ENCODE measurements at regions not wholly inside any gene's neighbourhood (a gene's known extent, or its start where the extent isn't known, plus 50 kb on each side); places are given as distances from the start of the nearest gene placed in this dataset.

DNA sequence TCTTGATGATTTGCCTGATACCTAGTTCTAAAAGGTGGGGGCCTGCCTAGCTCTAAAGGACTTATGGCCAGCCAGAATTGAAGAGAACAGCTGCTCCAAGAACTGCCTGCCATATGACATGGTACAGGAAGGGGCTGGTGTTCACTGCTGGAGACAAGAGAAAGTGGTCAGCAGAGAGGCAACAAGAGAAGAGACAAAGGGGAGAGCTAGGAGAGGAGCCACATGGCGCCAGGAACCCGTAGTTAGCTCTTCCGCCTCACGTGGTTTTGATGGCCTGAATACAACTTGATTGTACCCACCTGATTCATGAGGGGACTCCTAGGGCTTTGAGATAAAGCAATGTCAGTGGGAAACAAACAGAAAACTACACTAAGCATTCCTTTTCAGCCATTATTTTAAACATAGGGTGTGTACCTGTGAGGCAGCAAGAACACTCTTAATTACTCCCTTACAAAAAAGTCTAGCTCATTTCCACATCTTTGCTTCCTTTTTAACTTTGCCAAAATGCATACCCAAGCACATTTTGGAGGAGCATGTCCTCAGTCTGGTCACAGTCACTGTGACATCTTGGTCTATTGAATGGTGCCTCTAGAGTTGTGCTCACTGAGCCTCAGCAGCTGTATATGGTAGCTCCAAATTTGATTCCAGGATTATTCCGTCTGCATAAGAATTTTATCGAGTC lies 71.6 kb downstream of the CCDC71L start:
- TF ChIP-seq, protein P1, sequence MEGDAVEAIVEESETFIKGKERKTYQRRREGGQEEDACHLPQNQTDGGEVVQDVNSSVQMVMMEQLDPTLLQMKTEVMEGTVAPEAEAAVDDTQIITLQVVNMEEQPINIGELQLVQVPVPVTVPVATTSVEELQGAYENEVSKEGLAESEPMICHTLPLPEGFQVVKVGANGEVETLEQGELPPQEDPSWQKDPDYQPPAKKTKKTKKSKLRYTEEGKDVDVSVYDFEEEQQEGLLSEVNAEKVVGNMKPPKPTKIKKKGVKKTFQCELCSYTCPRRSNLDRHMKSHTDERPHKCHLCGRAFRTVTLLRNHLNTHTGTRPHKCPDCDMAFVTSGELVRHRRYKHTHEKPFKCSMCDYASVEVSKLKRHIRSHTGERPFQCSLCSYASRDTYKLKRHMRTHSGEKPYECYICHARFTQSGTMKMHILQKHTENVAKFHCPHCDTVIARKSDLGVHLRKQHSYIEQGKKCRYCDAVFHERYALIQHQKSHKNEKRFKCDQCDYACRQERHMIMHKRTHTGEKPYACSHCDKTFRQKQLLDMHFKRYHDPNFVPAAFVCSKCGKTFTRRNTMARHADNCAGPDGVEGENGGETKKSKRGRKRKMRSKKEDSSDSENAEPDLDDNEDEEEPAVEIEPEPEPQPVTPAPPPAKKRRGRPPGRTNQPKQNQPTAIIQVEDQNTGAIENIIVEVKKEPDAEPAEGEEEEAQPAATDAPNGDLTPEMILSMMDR (IDR thresholded peaks at IDR 0.05) = no peak
- TF ChIP-seq POLR2A (IDR thresholded peaks at IDR 0.05) = no peak
- no peak for DNase-seq (ENCODE audit: low spot score in 2 of 2)
- WGBS, 2 donors = 89 to 91% methylated on average over 6 of the region's 6 CpGs
- intact Hi-C loops (cut with DNase I; ENCODE audit: low total_unique reads) = no loop called here
- H3K4me3 ChIP-seq (ENCODE audit: low read depth, poor library complexity, severe bottlenecking) = no peak overlapping the region

DNA sequence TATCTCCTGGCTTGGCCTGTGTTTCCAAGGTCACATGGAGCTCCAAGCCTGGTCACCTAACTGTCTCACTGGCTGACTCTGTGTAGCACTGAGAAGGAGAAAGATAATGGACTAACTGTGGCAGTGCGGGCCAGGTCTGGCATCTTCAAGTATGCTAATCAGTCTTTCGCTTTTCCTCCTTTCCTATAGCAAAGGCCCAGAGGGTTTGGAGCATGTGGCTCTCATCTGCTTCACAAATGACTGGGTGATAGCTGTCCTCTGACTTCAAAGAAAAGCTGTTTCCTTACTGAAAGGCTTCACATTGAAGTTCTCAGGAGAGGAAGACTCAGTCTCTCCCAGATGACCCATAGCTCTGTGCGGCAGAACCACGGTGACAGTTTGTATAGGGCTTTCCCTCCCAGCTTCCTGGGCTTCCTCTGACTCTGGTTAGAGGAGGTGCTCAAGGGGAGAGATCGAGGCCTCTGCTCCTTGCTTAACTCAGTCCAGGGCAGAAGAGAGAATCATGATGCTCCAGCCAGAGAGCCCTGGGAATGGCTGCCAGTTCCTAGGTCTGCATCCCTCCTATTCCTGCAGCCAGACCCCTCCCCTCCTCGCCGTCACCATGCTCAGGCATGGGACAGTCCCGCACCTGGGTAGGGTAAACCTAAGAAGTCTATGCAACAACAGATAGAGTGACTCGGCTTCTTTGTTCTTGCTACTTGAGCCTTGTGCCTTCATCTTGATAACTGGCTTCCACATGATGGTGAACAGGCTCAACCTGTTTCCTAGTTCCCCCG lies 72.3 kb downstream of the CCDC71L start:
- WGBS, 2 donors = 75 to 85% methylated on average over 10 of the region's 10 CpGs
- intact Hi-C loops (cut with DNase I; ENCODE audit: low total_unique reads) = no loop called here
- H3K4me3 ChIP-seq (ENCODE audit: low read depth, poor library complexity, severe bottlenecking) = no peak overlapping the region
- TF ChIP-seq POLR2A (IDR thresholded peaks at IDR 0.05) = no peak
- TF ChIP-seq, protein P1 (IDR thresholded peaks at IDR 0.05) = no peak
- no peak for DNase-seq (ENCODE audit: low spot score in 2 of 2)

DNA sequence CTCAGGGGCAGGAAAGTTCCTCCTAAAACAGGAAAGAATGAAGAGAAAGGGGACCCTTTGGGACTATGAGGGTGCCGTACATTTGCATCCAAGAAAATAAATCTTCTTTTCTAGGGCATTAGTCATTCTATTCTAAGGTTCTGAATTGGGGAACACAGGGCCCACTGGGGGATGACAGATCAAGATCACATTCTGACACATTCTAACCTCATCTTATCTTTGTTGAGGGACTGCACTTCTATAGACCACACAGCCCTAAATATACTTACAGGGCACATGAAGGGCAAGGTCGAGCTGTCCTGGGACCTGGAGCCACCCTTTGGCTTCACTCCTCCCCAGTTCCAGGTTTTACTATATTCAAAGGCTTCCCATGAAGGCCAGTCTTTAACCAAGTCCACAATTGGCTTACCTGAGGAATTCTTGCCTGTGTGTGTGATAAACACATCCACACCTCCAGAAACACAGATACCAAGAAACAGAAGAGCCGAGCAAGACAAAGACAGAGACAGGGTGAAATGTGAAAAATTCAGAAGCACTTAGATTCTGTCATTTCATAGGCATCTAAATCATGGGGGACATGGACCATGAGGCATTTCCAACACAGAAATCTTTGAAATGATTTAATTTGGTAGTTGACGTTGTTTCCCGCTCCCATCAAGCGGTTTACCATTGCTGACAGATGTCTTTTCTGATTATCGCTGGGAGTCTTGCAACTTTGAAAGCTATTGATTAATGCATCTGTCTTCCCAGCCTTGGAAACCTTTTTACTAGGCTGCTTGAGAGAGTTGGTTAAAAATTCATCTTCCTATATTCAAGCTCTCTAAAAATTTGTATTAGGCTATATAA lies 75.8 kb downstream of the CCDC71L start:
- WGBS, 2 donors = 91 to 92% methylated on average over 7 of the region's 7 CpGs
- TF ChIP-seq, protein P1 (IDR thresholded peaks at IDR 0.05) = no peak
- TF ChIP-seq POLR2A (IDR thresholded peaks at IDR 0.05) = no peak
- DNase-seq (ENCODE audit: low spot score in 2 of 2) = no peak
- intact Hi-C loops (cut with DNase I; ENCODE audit: low total_unique reads) = no loop called here
- H3K4me3 ChIP-seq (ENCODE audit: low read depth, poor library complexity, severe bottlenecking) = no peak overlapping the region

DNA sequence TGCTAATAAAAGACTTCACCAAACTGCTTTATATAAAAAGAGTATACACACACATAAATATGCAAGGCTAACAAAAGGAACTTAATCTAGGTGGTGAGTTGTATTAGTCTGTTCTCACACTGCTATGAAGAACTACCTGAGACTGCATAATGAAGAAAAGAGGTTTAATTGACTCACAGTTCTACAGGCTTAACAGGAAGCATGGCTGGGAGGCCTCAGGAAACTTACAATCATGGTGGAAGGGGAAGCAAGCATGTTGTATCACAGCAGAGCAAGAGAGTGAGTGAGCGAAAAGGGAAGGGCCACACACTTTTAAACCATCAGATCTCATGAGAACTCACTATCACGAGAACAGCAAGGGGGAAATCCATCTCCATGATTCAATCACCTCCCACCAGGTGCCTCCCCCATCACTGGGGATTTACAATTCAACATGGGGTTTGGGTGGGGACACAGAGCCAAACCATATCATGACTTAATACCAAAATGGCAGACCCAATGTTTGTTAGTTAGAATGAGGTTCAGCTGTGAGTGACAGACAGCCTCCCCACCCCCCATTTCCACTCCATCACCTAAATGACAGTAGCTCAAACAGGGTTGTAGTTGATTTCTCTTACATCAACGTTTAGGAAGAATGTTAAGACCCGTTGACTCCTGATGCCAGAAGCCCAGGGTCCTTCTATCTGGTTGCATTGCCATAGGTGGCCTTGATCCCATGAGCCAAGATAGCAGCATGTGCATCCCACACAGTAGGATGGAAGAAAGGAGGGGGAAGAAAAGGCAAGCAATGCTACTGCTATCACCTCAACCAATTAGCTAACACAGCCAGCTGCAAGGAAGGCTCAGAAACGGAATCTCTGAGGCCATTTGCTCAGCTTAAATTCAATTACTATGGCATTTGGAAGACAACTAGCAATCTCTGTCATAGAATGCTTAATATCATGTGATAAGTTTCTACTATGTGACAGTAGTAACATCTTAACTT lies 77.0 kb downstream of the CCDC71L start:
- H3K4me3 ChIP-seq (ENCODE audit: low read depth, poor library complexity, severe bottlenecking) = no peak overlapping the region
- intact Hi-C loops (cut with DNase I; ENCODE audit: low total_unique reads) = no loop called here
- DNase-seq (ENCODE audit: low spot score in 2 of 2) = no peak
- TF ChIP-seq, protein P1 (IDR thresholded peaks at IDR 0.05) = no peak
- TF ChIP-seq POLR2A (IDR thresholded peaks at IDR 0.05) = no peak
- 82 to 84% methylated on average over 5 of the region's 5 CpGs for WGBS, 2 donors

DNA sequence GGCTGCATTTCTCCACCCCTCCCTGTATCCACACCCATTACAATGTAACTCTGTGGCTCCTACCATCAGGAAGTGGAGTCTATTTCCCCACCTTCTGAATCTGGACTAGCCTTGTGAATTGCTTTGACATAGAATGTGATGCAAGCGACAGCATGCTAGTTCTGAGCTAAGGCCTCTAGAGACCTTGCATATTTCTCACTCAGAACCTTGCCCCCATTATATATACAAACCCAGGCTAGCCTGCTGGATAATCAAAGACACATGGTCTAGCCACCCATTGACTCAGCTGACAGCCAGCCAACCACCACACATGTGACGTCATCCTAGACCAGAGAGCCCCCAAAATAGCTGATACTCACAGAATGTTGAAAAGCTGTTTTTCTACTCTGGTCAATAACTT lies 77.9 kb downstream of the CCDC71L start:
- no peak for DNase-seq (ENCODE audit: low spot score in 2 of 2)
- no peak for TF ChIP-seq POLR2A (IDR thresholded peaks at IDR 0.05)
- TF ChIP-seq, protein P1 (IDR thresholded peaks at IDR 0.05) = no peak
- 75 to 82% methylated on average over 2 of the region's 2 CpGs for WGBS, 2 donors
- intact Hi-C loops (cut with DNase I; ENCODE audit: low total_unique reads) = no loop called here
- no peak overlapping the region for H3K4me3 ChIP-seq (ENCODE audit: low read depth, poor library complexity, severe bottlenecking)
